ENCODE measurements at regions not wholly inside any gene's neighbourhood (a gene's known extent, or its start where the extent isn't known, plus 50 kb on each side); places are given as distances from the start of the nearest gene placed in this dataset.

DNA sequence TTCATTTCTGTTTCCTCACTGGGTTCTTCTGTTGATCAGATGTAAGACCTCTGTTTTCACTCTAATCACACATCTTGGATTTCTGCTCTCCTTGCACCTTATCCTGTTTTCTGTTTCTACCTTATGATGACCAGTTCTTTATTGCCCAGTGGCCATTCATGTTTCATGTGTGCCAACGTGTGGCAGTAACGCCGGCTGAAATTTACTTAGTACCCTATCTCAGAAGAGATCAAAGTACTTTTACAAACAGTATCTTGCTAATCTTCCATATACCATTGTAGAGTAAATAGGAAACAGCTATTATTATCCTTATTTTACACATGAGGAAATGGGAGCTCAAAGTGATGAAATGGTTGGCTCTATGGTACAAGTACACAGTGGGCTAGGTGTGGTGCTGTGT lies 74.0 kb downstream of the GATA3 start:
- H4K20me1 ChIP-seq (ENCODE audit: insufficient read depth, low read length), result no peaks in the 10 kb centered on the region
- H3F3A ChIP-seq (ENCODE audit: insufficient read depth, low read length), result no peaks in the 10 kb centered on the region
- no peaks in the 10 kb centered on the region for H3K27me3 ChIP-seq (ENCODE audit: insufficient read depth, low read length)
- no peaks in the 10 kb centered on the region for H3K9me2 ChIP-seq (ENCODE audit: low read depth, low read length)
- H3K27ac ChIP-seq (ENCODE audit: low read depth, low read length, poor library complexity, severe bottlenecking), result no peak overlapping the region
- no peaks in the 10 kb centered on the region for H3K4me1 ChIP-seq (ENCODE audit: insufficient read depth, low read length, severe bottlenecking)
- no peak overlapping the region for H3K4me2 ChIP-seq (ENCODE audit: low read length)
- H3K4me3 ChIP-seq (ENCODE audit: low read depth, low read length, poor library complexity, severe bottlenecking), result no peak overlapping the region
- TF ChIP-seq CTCF (IDR thresholded peaks at IDR 0.05; ENCODE audit: low read length) (no peak), EZH2 (IDR thresholded peaks at IDR 0.05; ENCODE audit: borderline replicate concordance, low read length) (no peak)
- no peaks in the 10 kb centered on the region for H3K36me3 ChIP-seq (ENCODE audit: insufficient read depth, low read length)
- no peaks in the 10 kb centered on the region for H3K9me3 ChIP-seq (ENCODE audit: low read length)
- H2AFZ ChIP-seq (ENCODE audit: low read length), result no peak overlapping the region
- H3K9ac ChIP-seq (ENCODE audit: low read length), result no peak overlapping the region
- H3K79me2 ChIP-seq (ENCODE audit: insufficient read depth, low read length), result no peaks in the 10 kb centered on the region

DNA sequence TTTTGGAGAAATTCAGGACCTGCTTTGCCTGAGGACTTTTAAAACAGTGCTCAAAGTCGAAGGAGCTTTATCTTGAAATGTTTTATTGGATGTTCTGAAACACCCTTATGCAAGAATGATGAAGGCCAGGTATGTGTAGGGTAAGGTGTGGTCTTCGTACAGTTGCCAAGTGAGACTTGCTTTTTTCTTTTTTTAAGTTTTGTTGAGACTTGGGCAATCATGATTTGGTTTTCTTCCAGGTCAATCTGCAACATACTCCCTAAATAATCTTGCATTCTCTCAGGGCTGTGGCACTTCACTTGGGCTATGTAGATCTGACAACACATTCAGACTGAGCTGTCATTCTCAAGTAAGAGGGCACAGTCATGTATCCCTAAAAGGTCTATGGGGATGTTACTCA lies 75.0 kb downstream of the GATA3 start:
- H3K4me1 ChIP-seq (ENCODE audit: insufficient read depth, low read length, severe bottlenecking), result no peaks in the 10 kb centered on the region
- TF ChIP-seq EZH2 (IDR thresholded peaks at IDR 0.05; ENCODE audit: borderline replicate concordance, low read length), result no peak
- TF ChIP-seq CTCF (IDR thresholded peaks at IDR 0.05; ENCODE audit: low read length), result no peak
- no peak overlapping the region for H2AFZ ChIP-seq (ENCODE audit: low read length)
- no peaks in the 10 kb centered on the region for H3K9me3 ChIP-seq (ENCODE audit: low read length)
- H3K79me2 ChIP-seq (ENCODE audit: insufficient read depth, low read length), result no peaks in the 10 kb centered on the region
- H3F3A ChIP-seq (ENCODE audit: insufficient read depth, low read length), result no peaks in the 10 kb centered on the region
- H3K9me2 ChIP-seq (ENCODE audit: low read depth, low read length), result no peaks in the 10 kb centered on the region
- H3K4me3 ChIP-seq (ENCODE audit: low read depth, low read length, poor library complexity, severe bottlenecking), result no peak overlapping the region
- no peak overlapping the region for H3K27ac ChIP-seq (ENCODE audit: low read depth, low read length, poor library complexity, severe bottlenecking)
- no peaks in the 10 kb centered on the region for H3K36me3 ChIP-seq (ENCODE audit: insufficient read depth, low read length)
- no peak overlapping the region for H3K9ac ChIP-seq (ENCODE audit: low read length)
- no peak overlapping the region for H3K4me2 ChIP-seq (ENCODE audit: low read length)
- H4K20me1 ChIP-seq (ENCODE audit: insufficient read depth, low read length), result no peaks in the 10 kb centered on the region
- H3K27me3 ChIP-seq (ENCODE audit: insufficient read depth, low read length), result no peaks in the 10 kb centered on the region

- Histone ChIP-seq H3K9me3 (ENCODE audit: low read length) (no peaks in the 10 kb centered on the region), H3K9ac (ENCODE audit: low read length) (no peak overlapping the region), H3F3A (ENCODE audit: insufficient read depth, low read length) (no peaks in the 10 kb centered on the region), H3K4me1 (ENCODE audit: insufficient read depth, low read length, severe bottlenecking) (no peaks in the 10 kb centered on the region), H3K27me3 (ENCODE audit: insufficient read depth, low read length) (no peaks in the 10 kb centered on the region), H3K4me3 (ENCODE audit: low read depth, low read length, poor library complexity, severe bottlenecking) (no peak overlapping the region), H2AFZ (ENCODE audit: low read length) (no peak overlapping the region), H3K27ac (ENCODE audit: low read depth, low read length, poor library complexity, severe bottlenecking) (no peak overlapping the region), H3K9me2 (ENCODE audit: low read depth, low read length) (no peaks in the 10 kb centered on the region), H4K20me1 (ENCODE audit: insufficient read depth, low read length) (no peaks in the 10 kb centered on the region), H3K36me3 (ENCODE audit: insufficient read depth, low read length) (no peaks in the 10 kb centered on the region), H3K79me2 (ENCODE audit: insufficient read depth, low read length) (no peaks in the 10 kb centered on the region), H3K4me2 (ENCODE audit: low read length) (no peak overlapping the region)
- no peak for TF ChIP-seq CTCF (IDR thresholded peaks at IDR 0.05; ENCODE audit: low read length)
- TF ChIP-seq EZH2 (IDR thresholded peaks at IDR 0.05; ENCODE audit: borderline replicate concordance, low read length), result no peak
These were observed 76.8 kb downstream of the GATA3 start for GRCh38 chr10:8130973-8131911.
